Adrenal gland (tissue), 5 donors: ENCODE measurements at regions not wholly inside any gene's neighbourhood (a gene's known extent, or its start where the extent isn't known, plus 50 kb on each side); places are given as distances from the start of the nearest gene placed in this dataset.

Experiments used
- POLR2A ChIP-seq, 2 donors: fragments of 450-650 bp; IDR thresholded peaks; one replicate each; pipeline ENCODE4 v1.6.1; 2017; ENCODE audit warnings: antibody characterized with exemption in 2 of 2, mild to moderate bottlenecking in 2 of 2, moderate library complexity in 1 of 2
- TF ChIP-seq, protein P1 (sequence below), 6 experiments: fragments of 450-650 bp in 4 of 6; fragments of 200-600 bp in 2 of 6; sonication (generic) in 1 of 6; IDR thresholded peaks; 1 replicate in 5 of 6; 2 replicates in 1 of 6; pipeline versions ENCODE4 v1.5.1 to v1.8.0; 2016 to 2021; ENCODE audit warnings: antibody characterized with exemption in 6 of 6, mild to moderate bottlenecking in 2 of 6, moderate library complexity in 1 of 6
- donor health status: DM: no; HTN: no; CAD: no.

DNA sequence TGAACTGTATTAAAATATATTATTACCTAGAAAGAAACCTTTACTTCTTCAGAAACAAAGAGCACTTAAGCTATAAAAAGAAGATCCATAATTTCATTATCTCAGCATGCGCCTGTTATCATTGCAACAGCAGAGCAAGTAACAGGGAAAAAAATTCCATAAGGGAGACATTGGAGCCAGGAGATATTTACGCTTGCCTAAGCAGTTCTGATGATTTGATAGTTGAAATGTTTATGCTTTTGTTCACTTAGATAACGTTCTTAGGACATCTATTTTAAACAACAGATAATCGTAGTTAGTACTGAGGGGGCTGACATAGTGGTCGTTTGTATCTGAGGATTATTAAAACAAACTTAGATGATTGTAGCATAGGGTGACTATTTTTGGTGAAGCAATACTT lies 252.5 kb downstream of the NNT start:
- TF ChIP-seq, protein P1, sequence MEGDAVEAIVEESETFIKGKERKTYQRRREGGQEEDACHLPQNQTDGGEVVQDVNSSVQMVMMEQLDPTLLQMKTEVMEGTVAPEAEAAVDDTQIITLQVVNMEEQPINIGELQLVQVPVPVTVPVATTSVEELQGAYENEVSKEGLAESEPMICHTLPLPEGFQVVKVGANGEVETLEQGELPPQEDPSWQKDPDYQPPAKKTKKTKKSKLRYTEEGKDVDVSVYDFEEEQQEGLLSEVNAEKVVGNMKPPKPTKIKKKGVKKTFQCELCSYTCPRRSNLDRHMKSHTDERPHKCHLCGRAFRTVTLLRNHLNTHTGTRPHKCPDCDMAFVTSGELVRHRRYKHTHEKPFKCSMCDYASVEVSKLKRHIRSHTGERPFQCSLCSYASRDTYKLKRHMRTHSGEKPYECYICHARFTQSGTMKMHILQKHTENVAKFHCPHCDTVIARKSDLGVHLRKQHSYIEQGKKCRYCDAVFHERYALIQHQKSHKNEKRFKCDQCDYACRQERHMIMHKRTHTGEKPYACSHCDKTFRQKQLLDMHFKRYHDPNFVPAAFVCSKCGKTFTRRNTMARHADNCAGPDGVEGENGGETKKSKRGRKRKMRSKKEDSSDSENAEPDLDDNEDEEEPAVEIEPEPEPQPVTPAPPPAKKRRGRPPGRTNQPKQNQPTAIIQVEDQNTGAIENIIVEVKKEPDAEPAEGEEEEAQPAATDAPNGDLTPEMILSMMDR (IDR thresholded peaks at IDR 0.05), result no peak
- TF ChIP-seq POLR2A (IDR thresholded peaks at IDR 0.05), result no peak
